H7 (cell line): ENCODE measurements at regions not wholly inside any gene's neighbourhood (a gene's known extent, or its start where the extent isn't known, plus 50 kb on each side); places are given as distances from the start of the nearest gene placed in this dataset.
A peak's percentile ranks its signal among the peaks of the same experiment; 100 is the strongest.
"Not testable (repeated sequence)": the region's sequence is repeated elsewhere in the genome, so short reads cannot be mapped to it uniquely, and the experiment has no call there.

ENCODE experiments used
- DNase-seq: peaks from one replicate; pipeline ENCODE4 v3.0.0; 2012
- H3K27me3 ChIP-seq: 2 replicates; pipeline ENCODE4 v1.6.0; 2011; ENCODE audit warnings: mild to moderate bottlenecking, low read length; ENCODE audit not compliant: control insufficient read depth, insufficient read depth
- H3K36me3 ChIP-seq: replicated peaks from 2 replicates; pipeline ENCODE4 v1.5.1; 2011; ENCODE audit warnings: low read length; ENCODE audit not compliant: control insufficient read depth, insufficient read depth
- H3K4me3 ChIP-seq: 2 replicates; pipeline ENCODE4 v1.5.1; 2011; ENCODE audit warnings: low read depth, mild to moderate bottlenecking, control low read depth, low read length, moderate library complexity; ENCODE audit not compliant: insufficient read depth

- Histone ChIP-seq H3K4me3 (no peak overlapping the region), H3K27me3 (no peaks in the 10 kb centered on the region; the same call in 1 of the 2 replicates), H3K36me3 (no peaks in the 10 kb centered on the region)
- no peak for DNase-seq
These were observed 185.3 kb downstream of the CCNG2 start for GRCh38 chr4:77342170-77342810.

- no peak for DNase-seq
- Histone ChIP-seq H3K27me3 (no peaks in the 10 kb centered on the region; the same call in 1 of the 2 replicates), H3K4me3 (no peak overlapping the region), H3K36me3 (no peaks in the 10 kb centered on the region)
These were observed 187.0 kb downstream of the CCNG2 start for GRCh38 chr4:77344001-77344400.

- no peak for DNase-seq
- no peak overlapping the region for H3K4me3 ChIP-seq
- H3K36me3 ChIP-seq, result no peaks in the 10 kb centered on the region
- no peaks in the 10 kb centered on the region; the same call in 1 of the 2 replicates for H3K27me3 ChIP-seq
These were observed 187.8 kb downstream of the CCNG2 start for GRCh38 chr4:77344784-77345183.

GRCh38 chr4:77347351-77347966, 190.5 kb downstream of the CCNG2 start:
- no peaks in the 10 kb centered on the region; the same call in 1 of the 2 replicates for H3K27me3 ChIP-seq
- H3K4me3 ChIP-seq, result no peak overlapping the region
- no peaks in the 10 kb centered on the region for H3K36me3 ChIP-seq
- DNase-seq, result no peak

DNA sequence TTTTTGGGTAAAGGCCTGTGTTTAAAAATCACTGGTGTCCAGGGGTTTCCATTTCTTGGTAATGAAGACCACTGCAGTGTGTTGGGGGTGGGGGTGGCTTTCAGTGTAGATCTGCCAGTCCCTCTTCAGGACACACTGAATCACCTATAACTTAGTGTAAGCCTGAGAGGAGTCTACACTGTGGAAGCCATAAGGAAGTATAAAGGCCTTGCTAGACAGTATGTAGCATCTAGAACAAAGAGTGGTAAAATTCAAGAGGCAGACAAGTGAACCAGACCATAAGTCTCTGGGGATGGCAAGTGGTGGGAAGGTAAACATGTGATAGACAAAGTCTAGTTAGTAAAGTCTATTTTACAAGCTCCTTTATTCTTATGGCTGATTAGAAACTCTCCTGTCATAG, 191.8 kb downstream of the CCNG2 start:
- no peak for DNase-seq
- Histone ChIP-seq H3K4me3 (no peak overlapping the region), H3K27me3 (no peaks in the 10 kb centered on the region; the same call in 1 of the 2 replicates), H3K36me3 (no peaks in the 10 kb centered on the region)

DNA sequence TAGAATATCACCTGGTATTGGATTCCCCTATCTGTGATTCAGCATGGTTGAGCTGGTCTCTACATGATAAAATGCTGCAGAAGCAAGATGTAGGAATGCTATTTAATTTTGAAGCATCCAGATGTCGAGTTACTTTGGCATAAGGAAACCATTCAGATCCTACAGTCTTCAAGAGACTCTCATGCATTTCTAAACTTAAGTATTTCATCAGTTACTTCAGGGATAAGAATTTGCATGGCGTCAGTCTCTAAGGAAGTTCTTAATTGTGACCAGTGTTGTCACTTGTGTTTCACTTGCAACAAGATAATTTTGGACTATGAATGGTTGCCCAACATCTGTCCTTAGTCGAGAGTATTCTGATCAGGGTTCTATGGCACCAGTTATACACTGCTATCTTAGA, 192.4 kb downstream of the CCNG2 start:
- no peak overlapping the region for H3K4me3 ChIP-seq
- H3K36me3 ChIP-seq, result no peaks in the 10 kb centered on the region
- H3K27me3 ChIP-seq, result no peaks in the 10 kb centered on the region; the same call in 1 of the 2 replicates
- no peak for DNase-seq

DNA sequence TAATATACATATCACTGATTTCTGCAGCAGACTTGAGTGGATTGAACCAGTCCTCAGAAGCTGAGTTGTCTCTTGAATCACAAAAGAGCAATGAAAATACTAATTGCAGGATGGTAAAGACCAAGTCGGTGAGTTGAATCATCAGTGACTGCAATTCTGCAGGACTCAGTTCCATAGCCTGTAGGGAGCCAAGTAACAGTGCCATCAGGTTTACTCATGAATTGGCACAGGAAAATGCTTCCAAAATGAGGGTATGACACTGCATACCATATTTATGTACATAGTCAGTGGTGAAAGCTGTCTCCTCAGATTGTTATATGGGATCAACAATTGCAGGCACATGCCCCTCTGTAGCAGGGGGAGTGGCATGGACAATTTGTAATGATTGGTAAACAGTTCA, 192.8 kb downstream of the CCNG2 start:
- H3K4me3 ChIP-seq, result no peak overlapping the region
- H3K27me3 ChIP-seq, result no peaks in the 10 kb centered on the region; the same call in 1 of the 2 replicates
- DNase-seq, result no peak
- no peaks in the 10 kb centered on the region for H3K36me3 ChIP-seq

GRCh38 chr4:77352192-77352591, 195.2 kb downstream of the CCNG2 start:
- H3K36me3 ChIP-seq, result no peaks in the 10 kb centered on the region
- no peak for DNase-seq
- H3K27me3 ChIP-seq, result no peaks in the 10 kb centered on the region
- H3K4me3 ChIP-seq, result no peak overlapping the region

DNA sequence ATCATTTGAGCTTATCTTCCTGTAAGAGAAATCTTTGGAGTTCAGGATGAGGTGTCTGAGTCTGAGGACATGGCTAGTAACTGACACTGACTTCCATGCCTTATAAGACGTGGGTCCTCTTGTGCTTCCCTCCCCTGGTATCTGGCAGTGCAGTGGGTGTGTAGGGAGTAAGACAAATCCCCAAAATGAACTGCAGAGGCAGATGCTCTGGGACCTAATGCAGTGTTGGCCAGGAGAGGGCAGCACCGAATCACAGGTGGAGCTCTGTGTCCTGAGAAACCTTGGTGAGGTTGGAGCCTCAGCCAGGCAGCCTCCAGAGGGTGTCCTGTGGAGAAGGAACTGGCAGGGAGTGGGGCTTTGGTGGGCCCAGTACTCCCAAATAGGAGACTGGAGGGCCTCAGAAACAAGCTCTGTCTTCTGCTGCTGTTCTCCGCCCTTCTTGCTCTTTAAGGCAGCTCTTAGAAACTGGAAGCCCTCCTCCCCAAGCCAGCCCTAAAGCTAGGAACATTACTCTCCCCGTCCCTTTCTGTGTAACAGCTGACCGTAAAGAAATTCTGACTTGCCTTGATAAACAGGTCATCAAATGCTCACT, 196.8 kb downstream of the CCNG2 start:
- not testable (repeated sequence) for H3K36me3 ChIP-seq, H3K4me3 ChIP-seq, H3K27me3 ChIP-seq, DNase-seq

DNA sequence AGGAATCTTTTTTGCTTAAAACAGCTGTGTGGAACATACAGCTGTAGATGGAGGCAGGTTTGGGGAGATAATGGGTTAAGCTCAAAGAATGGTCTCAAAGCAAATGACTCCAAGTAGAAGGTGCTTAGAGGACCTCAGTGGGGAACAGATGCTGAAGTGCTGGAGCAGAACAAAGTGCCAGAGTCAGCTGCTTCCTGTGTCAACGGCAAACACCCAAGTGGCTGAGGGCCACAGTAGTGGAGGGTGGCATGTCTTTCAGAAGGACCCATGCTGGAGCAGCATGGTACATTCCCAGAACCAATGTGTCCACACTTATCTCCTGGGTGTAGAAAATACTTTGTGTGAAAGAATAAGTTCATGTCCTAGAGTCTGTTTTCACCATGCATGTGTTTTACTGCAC, 197.5 kb downstream of the CCNG2 start:
- DNase-seq, result no peak
- H3K36me3 ChIP-seq, result no peaks in the 10 kb centered on the region
- H3K4me3 ChIP-seq, result no peak overlapping the region
- H3K27me3 ChIP-seq, result no peaks in the 10 kb centered on the region

GRCh38 chr4:77355731-77356130, 198.7 kb downstream of the CCNG2 start:
- Histone ChIP-seq H3K4me3 (no peak overlapping the region), H3K27me3 (no peaks in the 10 kb centered on the region; the same call in 1 of the 2 replicates), H3K36me3 (no peaks in the 10 kb centered on the region)
- no peak for DNase-seq

DNA sequence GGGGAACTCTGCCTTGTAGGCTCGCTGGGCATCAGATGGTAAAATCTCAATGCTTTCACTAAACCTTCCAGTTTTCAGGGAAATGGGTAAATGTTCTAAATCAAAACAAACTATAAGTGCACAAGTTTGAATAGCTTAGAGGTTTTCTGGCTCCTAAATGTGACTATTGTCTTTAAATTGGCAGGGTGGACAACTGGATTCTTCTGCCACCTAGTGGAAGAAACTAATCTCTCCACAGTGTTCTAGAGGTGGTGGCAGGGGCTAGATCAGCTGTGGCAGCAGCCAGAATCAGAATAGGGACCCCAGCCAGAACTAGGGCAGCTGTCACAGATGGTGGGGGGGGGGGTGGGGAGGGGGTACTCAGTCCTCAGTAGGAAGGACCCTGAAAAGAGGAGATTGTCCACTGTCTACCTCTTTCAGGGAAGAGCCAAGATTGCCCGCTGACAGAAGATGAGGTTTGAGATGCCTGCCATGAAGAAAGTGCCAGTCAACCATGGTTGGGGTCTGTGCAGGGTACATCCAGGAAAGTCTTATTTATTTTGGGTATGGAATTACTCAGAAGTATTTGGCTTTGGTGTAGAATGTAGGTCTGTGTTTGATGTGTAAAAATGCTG, 201.4 kb downstream of the CCNG2 start:
- Histone ChIP-seq H3K27me3 (no peaks in the 10 kb centered on the region; the same call in 1 of the 2 replicates), H3K4me3 (no peak overlapping the region), H3K36me3 (no peaks in the 10 kb centered on the region)
- peak; percentile 48 for DNase-seq

DNA sequence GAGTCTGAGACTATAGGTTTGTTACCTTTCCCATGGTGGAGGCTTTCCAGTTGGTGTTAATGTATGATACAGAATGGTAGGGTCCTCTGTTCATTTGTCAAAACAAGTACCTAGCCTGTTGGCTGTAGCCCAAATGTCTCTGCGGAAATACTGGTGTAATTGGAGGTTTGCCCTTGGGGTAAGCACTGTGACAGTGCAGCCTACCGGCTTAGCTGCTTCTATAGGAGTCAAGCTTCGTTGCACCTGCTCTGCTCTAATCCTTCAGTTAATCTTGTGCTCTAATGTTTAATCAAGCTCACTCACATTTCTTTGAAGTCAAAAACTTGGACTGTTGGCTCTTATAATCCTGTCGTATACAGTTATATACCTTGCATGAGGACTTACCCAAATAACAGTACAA, 203.4 kb downstream of the CCNG2 start:
- DNase-seq, result no peak
- Histone ChIP-seq H3K36me3 (no peaks in the 10 kb centered on the region), H3K4me3 (no peak overlapping the region), H3K27me3 (no peaks in the 10 kb centered on the region; the same call in 1 of the 2 replicates)

GRCh38 chr4:77366876-77367275, 209.9 kb downstream of the CCNG2 start:
- not testable (repeated sequence) for H3K27me3 ChIP-seq, H3K4me3 ChIP-seq, DNase-seq, H3K36me3 ChIP-seq

DNA sequence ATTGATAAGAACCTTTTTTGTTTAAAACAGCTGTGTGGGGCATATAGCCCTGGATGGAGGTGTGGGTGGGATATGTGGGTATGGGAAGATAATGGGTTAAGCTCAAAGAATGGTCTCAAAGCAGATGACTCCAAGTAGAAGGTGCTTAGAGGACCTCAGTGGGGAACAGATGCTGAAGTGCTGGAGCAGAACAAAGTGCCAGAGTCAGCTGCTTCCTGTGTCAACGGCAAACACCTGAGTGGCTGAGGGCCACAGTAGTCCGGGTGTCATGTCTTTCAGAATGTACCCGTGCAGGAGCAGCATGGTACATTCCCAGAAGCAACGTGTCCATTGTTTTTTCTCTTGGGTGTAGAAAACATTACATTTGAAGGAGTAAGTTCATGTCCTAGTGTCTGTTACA, 210.6 kb downstream of the CCNG2 start:
- no peak for DNase-seq
- Histone ChIP-seq H3K4me3 (no peak overlapping the region), H3K27me3 (no peaks in the 10 kb centered on the region), H3K36me3 (no peaks in the 10 kb centered on the region)
